ENCODE measurements at regions not wholly inside any gene's neighbourhood (a gene's known extent, or its start where the extent isn't known, plus 50 kb on each side); places are given as distances from the start of the nearest gene placed in this dataset.

DNA sequence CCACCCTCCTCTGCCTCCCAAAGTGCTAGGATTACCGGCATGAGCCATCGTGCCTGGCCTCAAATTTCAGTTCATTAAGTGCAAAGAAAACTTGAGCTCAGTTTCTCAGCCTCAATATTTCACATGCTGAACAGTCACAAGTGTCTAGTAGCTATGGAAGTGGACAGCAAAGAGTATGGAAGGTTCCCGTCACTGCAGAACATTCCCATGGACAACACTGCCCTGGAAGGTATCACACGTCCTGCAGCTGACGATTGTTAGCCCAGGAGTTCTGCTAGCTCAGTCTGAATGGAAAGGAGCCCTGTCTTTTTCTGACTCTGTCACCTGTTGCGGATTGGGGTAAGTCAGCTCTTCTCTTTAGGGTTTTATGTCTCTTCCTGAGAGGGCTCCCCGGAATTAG, 86.2 kb upstream of the PTPRM start:
- no peak for DNase-seq (ENCODE audit: low read depth)

DNA sequence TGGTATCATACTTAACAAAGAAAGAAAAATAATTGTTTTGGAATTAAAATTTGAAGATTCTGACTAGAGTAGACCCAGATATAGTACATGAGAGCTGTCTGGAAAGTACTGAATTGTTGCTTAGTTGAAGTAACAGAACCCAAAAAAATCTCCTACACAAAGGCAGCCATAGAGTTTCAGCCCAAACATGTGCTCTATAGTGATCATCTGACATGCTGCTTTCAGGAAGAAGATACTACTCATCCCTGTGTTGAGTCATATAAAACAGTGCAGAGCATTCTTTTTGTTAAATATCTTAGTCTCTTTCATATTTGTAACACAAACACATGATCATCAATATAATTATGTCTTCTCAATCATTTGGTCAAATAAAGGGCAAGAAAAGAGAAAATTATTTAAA, 84.8 kb upstream of the PTPRM start:
- no peak for DNase-seq (ENCODE audit: low read depth)

DNA sequence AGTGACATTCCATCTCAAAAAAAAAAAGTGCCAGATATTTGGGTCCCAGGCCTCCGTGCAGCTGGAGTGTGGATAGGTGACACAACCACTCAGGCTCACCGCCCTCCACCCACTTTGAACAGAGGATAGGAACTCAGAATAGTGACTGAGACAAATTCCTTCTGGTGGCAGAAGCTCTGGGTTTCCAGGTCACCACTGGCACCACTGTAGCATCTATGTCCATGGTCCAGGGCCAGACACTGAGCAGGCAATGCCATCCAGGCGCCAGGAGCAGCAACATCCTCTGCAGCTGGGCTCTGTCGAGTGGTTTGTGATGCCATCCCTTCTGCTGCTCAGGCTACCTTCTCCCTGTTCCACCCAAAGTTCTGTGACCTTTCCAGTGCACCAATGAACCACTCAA, 81.5 kb upstream of the PTPRM start:
- DNase-seq (ENCODE audit: low read depth) = no peak

DNA sequence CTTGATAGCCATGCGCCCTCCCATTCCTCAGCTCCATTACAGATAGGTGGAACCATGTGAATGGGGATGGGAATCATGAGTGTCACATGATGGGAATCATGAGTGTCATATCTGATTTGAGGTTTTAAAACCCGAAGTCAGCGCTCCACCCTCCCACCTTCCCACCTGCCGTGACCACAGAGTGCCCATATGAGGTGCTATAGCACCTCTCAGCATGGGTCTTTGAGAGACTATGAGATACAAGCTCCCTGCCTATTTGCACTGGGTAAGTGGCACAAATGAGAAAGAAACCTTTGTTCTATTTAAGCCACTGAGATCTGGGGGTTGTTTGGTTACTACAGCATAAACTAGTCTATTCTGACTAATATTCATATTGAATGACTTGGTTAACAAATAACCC, 78.5 kb upstream of the PTPRM start:
- no peak for DNase-seq (ENCODE audit: low read depth)

DNA sequence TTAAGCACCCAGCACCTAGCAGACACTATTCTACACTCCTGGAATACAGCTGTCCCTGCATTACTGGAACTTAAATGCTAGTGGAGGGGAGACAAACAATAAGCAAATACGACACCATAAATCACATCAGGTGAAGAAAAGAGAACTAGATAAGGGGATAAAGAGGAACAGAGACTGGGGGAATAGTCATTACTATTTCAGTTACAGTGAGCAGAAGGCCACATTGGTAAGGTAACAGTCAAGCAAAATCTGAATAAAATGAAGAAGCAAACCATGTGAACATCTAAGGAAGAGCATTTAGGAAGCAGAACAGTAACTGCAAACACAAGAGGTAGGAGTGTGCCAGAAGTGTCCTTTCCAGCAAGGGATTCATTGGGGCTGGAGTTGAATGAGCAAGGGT, 77.0 kb upstream of the PTPRM start:
- DNase-seq (ENCODE audit: low read depth) = no peak

DNA sequence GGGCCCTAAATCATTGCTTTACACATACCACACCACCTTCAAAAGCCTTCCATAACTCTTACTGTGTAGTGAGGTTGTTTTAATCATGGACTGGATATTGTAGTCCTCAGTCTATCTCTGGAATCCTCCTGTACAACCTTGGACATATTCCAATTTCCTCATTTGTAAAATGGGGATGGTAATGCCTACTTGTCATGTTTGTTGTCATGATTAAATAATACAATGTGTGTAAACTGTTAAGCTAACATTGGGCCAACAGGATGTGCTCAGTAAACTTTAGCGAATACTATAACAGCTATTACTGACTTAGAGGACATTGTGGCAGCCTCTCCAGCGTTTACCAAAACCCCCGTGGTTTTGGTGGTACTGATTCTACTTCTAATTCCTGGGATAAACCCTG, 74.7 kb upstream of the PTPRM start:
- no peak for DNase-seq (ENCODE audit: low read depth)

DNA sequence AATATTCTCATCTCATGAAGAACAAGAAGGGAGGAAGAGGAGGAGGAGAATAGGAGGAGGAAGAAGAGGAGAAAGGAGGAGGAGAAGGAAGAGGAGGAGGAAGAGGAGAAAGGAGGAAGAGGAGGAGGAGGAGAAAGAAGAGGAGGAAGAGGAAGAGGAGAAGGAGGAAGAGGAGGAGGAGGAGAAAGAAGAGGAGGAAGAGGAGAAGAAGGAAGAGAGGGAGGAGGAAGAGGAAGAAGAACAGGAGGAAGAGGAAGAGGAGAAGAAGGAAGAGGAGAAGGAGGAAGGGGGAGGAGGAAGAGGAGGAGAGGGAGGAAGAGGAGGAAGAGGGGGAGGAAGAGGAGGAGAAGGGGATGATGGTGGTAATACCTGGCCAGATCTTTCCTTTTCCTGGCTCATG, 70.0 kb upstream of the PTPRM start:
- no peak for DNase-seq (ENCODE audit: low read depth)

DNA sequence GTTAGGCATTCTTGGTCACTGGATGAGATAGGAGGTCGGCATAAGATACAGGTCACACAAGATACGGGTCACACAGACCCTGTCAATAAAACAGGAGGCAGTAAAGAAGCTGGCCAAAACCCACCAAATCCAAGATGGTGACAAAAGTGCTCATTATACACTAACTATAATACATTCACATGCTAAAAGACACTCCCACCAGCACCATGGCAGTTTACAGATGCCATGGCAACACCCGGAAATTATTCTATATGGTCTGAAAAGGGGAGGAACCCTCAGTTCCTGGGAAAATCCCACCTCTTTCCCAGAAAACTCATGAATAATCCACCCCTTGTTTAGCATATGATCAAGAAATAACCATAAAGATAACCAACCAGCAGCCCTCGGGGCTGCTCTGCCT, 56.0 kb upstream of the PTPRM start:
- DNase-seq (ENCODE audit: low read depth) = no peak

DNA sequence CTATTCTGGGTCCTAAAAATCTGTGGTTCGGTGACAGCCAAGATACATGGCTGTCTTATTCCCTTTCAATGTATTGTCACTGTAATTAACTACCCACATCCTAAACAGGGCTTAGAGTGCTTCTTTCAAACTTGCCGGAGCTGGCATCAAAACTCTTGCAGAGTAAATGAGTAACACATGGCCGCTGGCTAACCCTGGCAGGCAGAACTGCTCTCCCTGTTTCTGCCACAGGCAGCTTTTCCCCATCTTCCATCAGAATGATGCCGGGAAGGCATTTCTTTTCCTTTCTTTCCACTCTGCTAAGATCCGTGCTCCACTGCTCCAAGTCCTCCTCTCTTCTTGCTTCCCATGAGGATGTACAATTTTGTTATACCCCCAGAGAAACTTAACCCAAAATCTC, 54.8 kb upstream of the PTPRM start:
- no peak for DNase-seq (ENCODE audit: low read depth)

DNA sequence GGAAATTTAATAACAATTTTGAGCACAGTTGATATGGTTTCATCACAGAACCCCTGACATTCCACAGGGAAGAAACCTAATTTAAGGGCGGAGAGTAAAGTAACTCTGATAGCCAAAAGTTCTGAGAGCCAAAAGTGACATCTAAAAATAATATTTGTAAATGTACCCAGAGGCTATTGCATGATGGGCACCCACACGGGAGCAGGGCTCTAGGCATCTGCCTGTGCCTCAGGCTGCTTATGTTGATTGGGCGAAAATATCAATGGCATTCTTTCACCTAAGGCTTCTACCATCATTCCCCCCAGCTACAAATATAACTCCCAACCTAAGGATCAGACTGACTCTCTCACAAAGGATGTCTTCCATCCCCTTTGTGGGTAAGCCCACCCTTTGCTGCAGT, 54.1 kb upstream of the PTPRM start:
- DNase-seq (ENCODE audit: low read depth) = no peak

DNA sequence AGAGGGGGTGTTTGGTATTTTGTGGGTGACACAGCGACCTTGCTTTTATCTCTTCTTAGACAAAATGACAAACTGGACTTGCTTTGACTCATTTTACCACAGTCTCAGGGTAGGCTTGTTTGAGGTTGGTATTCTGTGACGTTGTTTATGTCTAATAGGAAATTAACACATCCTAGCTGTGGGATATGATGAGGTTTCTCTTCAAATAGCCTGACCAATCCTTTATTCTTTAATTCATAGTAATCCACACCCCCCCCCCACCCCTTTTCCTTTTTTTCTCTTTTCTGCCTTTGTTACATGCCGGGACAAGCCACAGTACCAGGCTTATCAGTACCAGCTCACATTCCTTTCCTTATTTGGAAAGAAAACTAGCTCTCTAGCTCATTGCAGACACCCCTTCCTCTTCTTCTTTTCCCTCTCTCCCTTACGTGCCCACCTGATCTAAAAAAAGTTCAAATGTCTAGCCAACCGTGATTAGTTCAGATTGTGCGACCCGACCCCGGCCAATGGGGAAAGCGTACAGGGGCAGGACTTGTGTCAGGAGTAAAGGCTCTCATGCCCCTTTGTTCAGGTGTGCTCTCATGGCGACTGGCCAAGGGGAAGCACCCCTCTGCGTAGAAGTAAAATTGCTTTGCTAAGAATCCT, 52.2 kb upstream of the PTPRM start:
- no peak for DNase-seq (ENCODE audit: low read depth)

DNA sequence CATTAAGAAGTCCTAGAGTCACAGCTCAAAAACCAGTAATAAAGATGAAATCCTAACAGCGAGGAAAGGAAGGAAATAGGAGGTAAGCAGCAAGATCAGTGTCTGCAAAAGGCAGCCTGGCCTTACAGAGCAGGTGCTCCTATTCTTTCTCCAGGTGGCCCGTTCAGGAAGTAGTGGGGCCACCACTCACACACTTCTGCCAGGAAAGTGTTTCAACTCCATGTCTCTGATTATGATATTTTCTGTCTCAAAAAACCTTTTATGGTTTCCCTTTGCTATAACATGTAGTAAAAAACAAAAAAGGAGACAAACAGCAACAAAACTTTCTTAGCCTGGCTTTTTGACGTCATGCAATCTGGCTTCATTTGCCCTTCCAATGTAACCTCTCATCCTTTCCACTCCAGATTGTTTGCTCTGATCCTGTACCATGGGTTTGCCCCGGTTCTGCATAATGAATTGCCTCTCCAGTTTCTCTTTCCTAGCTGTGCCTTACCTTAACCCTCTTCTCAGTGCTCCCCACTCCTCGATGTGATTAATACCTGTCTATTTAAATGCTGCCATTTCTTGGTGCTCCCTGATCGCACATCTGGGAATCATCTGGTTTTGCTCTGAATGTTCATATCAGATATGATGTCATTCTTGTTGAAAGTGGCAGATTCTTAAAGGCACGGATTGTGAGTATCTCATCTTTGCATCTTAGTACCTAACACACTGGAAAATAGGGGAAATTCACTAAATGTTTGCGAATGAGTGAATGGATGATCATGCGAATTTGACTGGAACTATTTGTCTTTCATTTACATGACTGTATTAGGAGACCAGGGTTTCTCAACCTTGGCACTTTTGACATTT, 50.6 kb upstream of the PTPRM start:
- DNase-seq (ENCODE audit: low read depth) = no peak
